A549 (cell line): ENCODE measurements at regions not wholly inside any gene's neighbourhood (a gene's known extent, or its start where the extent isn't known, plus 50 kb on each side); places are given as distances from the start of the nearest gene placed in this dataset.

Experiments
- ATAC-seq, 2 experiments: fragments of 200-7000 bp in 1 of 2; fragments of >200 bp in 1 of 2; cut with Nextera tagmentation in 1 of 2; cut with Tn5 transposase in 1 of 2; 3 replicates each; pipeline versions ENCODE4 v1.8.0 to v1.9.1; 2018 to 2020; ENCODE audit warnings: mild to moderate bottlenecking in 1 of 2, moderate library complexity in 1 of 2
- CTCF ChIA-PET: fragments of 300-600 bp; sonication (Branson Sonifier 250); formaldehyde crosslinking; extraction: SDS; loops from one replicate; lab custom pipeline; 2021; ENCODE audit warnings: antibody characterized with exemption, inconsistent platforms; lab: Yijun Ruan, JAX
- POLR2A ChIA-PET: fragments of 350-600 bp; formaldehyde crosslinking; extraction: SDS; loops from one replicate; lab custom pipeline; 2021; ENCODE audit warnings: antibody characterized with exemption, inconsistent platforms; lab: Yijun Ruan, JAX
- DNase-seq, 2 experiments: peaks; one replicate each; pipeline versions ENCODE4 v3.0.0 to v3.0.0-alpha.2; 2011 to 2016; ENCODE audit warnings: low read depth in 1 of 2, low spot score in 1 of 2
- FAIRE-seq: peaks from 2 replicates; lab custom pipeline; 2011; peaks lifted over from hg19 to GRCh38; lab: Jason Lieb, UNC
- H3K27ac ChIP-seq, 2 experiments: fragments of >200 bp; sonication (Bioruptor Twin); formaldehyde crosslinking; 3 replicates each; pipeline ENCODE4 v1.5.1; 2016 to 2017
- H3K4me1 ChIP-seq: fragments of >200 bp; sonication (Bioruptor Twin); formaldehyde crosslinking; 3 replicates; pipeline ENCODE4 v1.6.1; 2016
- H3K4me2 ChIP-seq: fragments of >200 bp; sonication (Bioruptor Twin); formaldehyde crosslinking; 3 replicates; pipeline ENCODE4 v1.6.1; 2016
- H3K4me3 ChIP-seq: fragments of >200 bp; sonication (Bioruptor Twin); formaldehyde crosslinking; 3 replicates; pipeline ENCODE4 v1.5.1; 2016
- H3K9me3 ChIP-seq: fragments of >200 bp; sonication (Bioruptor Twin); formaldehyde crosslinking; 3 replicates; pipeline ENCODE4 v1.6.1; 2016
- CBX8 ChIP-seq: fragments of 200-600 bp; sonication (generic); IDR thresholded peaks from 2 replicates; pipeline ENCODE4 v1.6.1; 2016
- CEBPB ChIP-seq, 2 experiments: fragments of >200 bp in 1 of 2; sonication (Bioruptor Twin) in 1 of 2; formaldehyde crosslinking in 1 of 2; IDR thresholded peaks; 2 replicates each; pipeline ENCODE4 v1.6.1; 2012 to 2016
- CHD2 ChIP-seq: fragments of 150-350 bp; IDR thresholded peaks from 2 replicates; pipeline ENCODE4 v1.6.1; 2014; ENCODE audit warnings: low read length; ENCODE audit not compliant: partially characterized antibody
- E2F6 ChIP-seq: IDR thresholded peaks from 2 replicates; pipeline ENCODE4 v1.6.1; 2012; ENCODE audit warnings: low read depth, borderline replicate concordance
- EHMT2 ChIP-seq: fragments of 200-600 bp; sonication (generic); IDR thresholded peaks from 2 replicates; pipeline ENCODE4 v1.6.1; 2016; ENCODE audit warnings: antibody characterized with exemption, low read depth, mild to moderate bottlenecking, moderate library complexity
- ELK1 ChIP-seq: fragments of 150-350 bp; IDR thresholded peaks from 2 replicates; pipeline ENCODE4 v1.6.1; 2014; ENCODE audit warnings: low read depth, mild to moderate bottlenecking, low read length
- ESRRA ChIP-seq: fragments of 150-350 bp; IDR thresholded peaks from 2 replicates; pipeline ENCODE4 v1.6.1; 2014; ENCODE audit warnings: mild to moderate bottlenecking, low read length, borderline replicate concordance
- FOSL2 ChIP-seq, 2 experiments: fragments of 450-650 bp in 1 of 2; fragments of >200 bp in 1 of 2; sonication (Bioruptor Twin) in 1 of 2; formaldehyde crosslinking; IDR thresholded peaks; 2 replicates each; pipeline versions ENCODE4 v1.5.0 to v1.6.1; 2016 to 2020; ENCODE audit warnings: mild to moderate bottlenecking in 1 of 2, moderate library complexity in 1 of 2
- HES2 ChIP-seq: fragments of >200 bp; sonication (Bioruptor Twin); formaldehyde crosslinking; IDR thresholded peaks from 2 replicates; pipeline ENCODE4 v1.6.1; 2016
- HMGXB4 ChIP-seq: fragments of 250-450 bp; sonication (Bioruptor Pico); IDR thresholded peaks from 2 replicates; pipeline ENCODE4 v1.5.0; 2021; ENCODE audit warnings: mild to moderate bottlenecking, moderate library complexity, borderline replicate concordance
- HOXA7 ChIP-seq: fragments of 250-450 bp; sonication (Bioruptor Pico); IDR thresholded peaks from 2 replicates; pipeline ENCODE4 v1.5.0; 2020; ENCODE audit warnings: mild to moderate bottlenecking, moderate library complexity
- JUNB ChIP-seq: fragments of >200 bp; sonication (Bioruptor Twin); formaldehyde crosslinking; IDR thresholded peaks from 2 replicates; pipeline ENCODE4 v1.6.1; 2016
- KDM1A ChIP-seq: fragments of 200-600 bp; sonication (generic); IDR thresholded peaks from 2 replicates; pipeline ENCODE4 v1.6.1; 2016; ENCODE audit warnings: low read depth, mild to moderate bottlenecking
- MAFK ChIP-seq: fragments of 450-650 bp; IDR thresholded peaks from 2 replicates; pipeline ENCODE4 v1.6.1; 2014; ENCODE audit not compliant: partially characterized antibody
- MAX ChIP-seq: IDR thresholded peaks from 2 replicates; pipeline ENCODE4 v1.6.1; 2012
- MAZ ChIP-seq: fragments of 150-350 bp; IDR thresholded peaks from 2 replicates; pipeline ENCODE4 v1.6.1; 2014; ENCODE audit warnings: antibody characterized with exemption, low read depth, low read length, borderline replicate concordance
- RAD21 ChIP-seq, 2 experiments: fragments of >200 bp in 1 of 2; sonication (Bioruptor Twin) in 1 of 2; formaldehyde crosslinking in 1 of 2; IDR thresholded peaks in 1 of 2; conservative IDR thresholded peaks in 1 of 2; 2 replicates in 1 of 2; 3 replicates in 1 of 2; pipeline ENCODE4 v1.6.1; 2012 to 2018; ENCODE audit warnings: inconsistent platforms in 1 of 2
- RFX5 ChIP-seq: fragments of 450-650 bp; IDR thresholded peaks from 2 replicates; pipeline ENCODE4 v1.7.1; 2014; ENCODE audit warnings: antibody characterized with exemption, mild to moderate bottlenecking, moderate library complexity
- SREBF2 ChIP-seq: fragments of 450-650 bp; IDR thresholded peaks from 2 replicates; pipeline ENCODE4 v1.6.1; 2014; ENCODE audit warnings: mild to moderate bottlenecking, moderate library complexity
- TFCP2L1 ChIP-seq: fragments of 250-450 bp; sonication (Bioruptor Pico); IDR thresholded peaks from 2 replicates; pipeline ENCODE4 v1.5.0; 2021; ENCODE audit warnings: mild to moderate bottlenecking
- USF2 ChIP-seq: fragments of 450-650 bp; IDR thresholded peaks from 2 replicates; pipeline ENCODE4 v1.6.1; 2014; ENCODE audit warnings: antibody characterized with exemption
- ZC3H11A ChIP-seq: fragments of 450-650 bp; IDR thresholded peaks from 2 replicates; pipeline ENCODE4 v1.6.1; 2014; ENCODE audit warnings: antibody characterized with exemption, mild to moderate bottlenecking
- ZFP36 ChIP-seq: fragments of 450-650 bp; IDR thresholded peaks from 2 replicates; pipeline ENCODE4 v1.6.1; 2014; ENCODE audit warnings: borderline replicate concordance; ENCODE audit not compliant: partially characterized antibody
- ZNF302 ChIP-seq: fragments of 250-450 bp; sonication (Bioruptor Pico); IDR thresholded peaks from 2 replicates; pipeline ENCODE4 v1.9.0; 2021; ENCODE audit warnings: inconsistent platforms, mild to moderate bottlenecking, moderate library complexity
- WGBS: methylation state at CpG from one replicate; pipeline ENCODE4 v1.1.6; 2017; ENCODE audit errors: missing lambda C conversion rate; 5-methylcytosine and 5-hydroxymethylcytosine counted together

GRCh38 chr5:63263411-63263810 lies 684.8 kb downstream of the LRRC70 start:
- Histone ChIP-seq H3K9me3 (no peaks in the 10 kb centered on the region), H3K27ac (no peak overlapping the region), H3K4me2 (no peak overlapping the region), H3K4me3 (no peak overlapping the region), H3K4me1 (peaks cover 13% of the 10 kb centered on the region; the same call in 2 of the 3 replicates)
- CTCF ChIA-PET, result no interaction called here
- ATAC-seq (no peak), FAIRE-seq (peak; percentile 23)
- POLR2A ChIA-PET, result no interaction called here
- 28% methylated on average over 2 of the region's 2 CpGs for WGBS
- no peak for TF ChIP-seq ESRRA
- no peak for TF ChIP-seq E2F6
- TF ChIP-seq RFX5, result no peak
- no peak for TF ChIP-seq ZNF302 (CRISPR knock-in tag)
- no peak for TF ChIP-seq ZC3H11A
- TF ChIP-seq USF2, result no peak
- no peak for TF ChIP-seq CEBPB (IDR thresholded peaks at IDR 0.05)
- no peak for TF ChIP-seq CBX8
- no peak for TF ChIP-seq ELK1
- no peak for TF ChIP-seq TFCP2L1 (CRISPR knock-in tag)
- no peak for TF ChIP-seq RAD21 (conservative IDR thresholded peaks at IDR 0.05 in 1 of 2, IDR thresholded peaks at IDR 0.05 in 1 of 2)
- TF ChIP-seq HOXA7 (CRISPR knock-in tag), result no peak
- no peak for TF ChIP-seq SREBF2
- TF ChIP-seq MAZ, result no peak
- TF ChIP-seq CHD2, result no peak
- TF ChIP-seq FOSL2 (IDR thresholded peaks at IDR 0.05), result no peak
- no peak for TF ChIP-seq FOSL2 (CRISPR knock-in tag; IDR thresholded peaks at IDR 0.05)
- no peak for TF ChIP-seq ZFP36
- no peak for TF ChIP-seq KDM1A
- no peak for TF ChIP-seq MAX
- TF ChIP-seq, all 56 proteins: peak for 0
- DNase-seq, result no peak

GRCh38 chr5:63262185-63262981 lies 683.8 kb downstream of the LRRC70 start:
- H3K4me2 ChIP-seq, result peak overlapping the region; percentile 27; the same call in 2 of the 3 replicates

More at GRCh38 chr5:63262185-63262981, 683.8 kb downstream of the LRRC70 start:
- FAIRE-seq (peak; percentile 92), DNase-seq (peak in 1 of 2 experiments; percentile 11)
- Histone ChIP-seq H3K4me3 (no peak overlapping the region), H3K4me1 (peaks cover 13% of the 10 kb centered on the region; the same call in 2 of the 3 replicates)
- POLR2A ChIA-PET, result no interaction called here
- 9% methylated on average over 4 of the region's 4 CpGs for WGBS
- TF ChIP-seq CEBPB (IDR thresholded peaks at IDR 0.05), result peak; percentile 11 to 45; a peak in 1 of 4 replicates
- no peak for TF ChIP-seq USF2
- peak; percentile 71 for TF ChIP-seq JUNB
- TF ChIP-seq MAFK, result no peak
- no peak for TF ChIP-seq HMGXB4 (CRISPR knock-in tag)
- peak; percentile 35; the same call in 1 of the 2 replicates for TF ChIP-seq HES2
- no peak for TF ChIP-seq EHMT2
- TF ChIP-seq ELK1, result no peak
- peak; percentile 81 for TF ChIP-seq FOSL2 (IDR thresholded peaks at IDR 0.05)
- peak; percentile 41; the same call in 1 of the 2 replicates for TF ChIP-seq FOSL2 (CRISPR knock-in tag; IDR thresholded peaks at IDR 0.05)
- TF ChIP-seq TFCP2L1 (CRISPR knock-in tag), result no peak
- no peak for TF ChIP-seq HOXA7 (CRISPR knock-in tag)
- TF ChIP-seq, all 56 proteins: peak for 4
- CTCF ChIA-PET, result no interaction called here
- no peaks in the 10 kb centered on the region for H3K9me3 ChIP-seq
- ATAC-seq, result peak in 1 of 2 experiments; percentile 74; a peak in 4 of 6 replicates
- H3K27ac ChIP-seq, result peak overlapping the region; percentile 43 to 70; a peak in 4 of 6 replicates
